HCEC 1CT (cell line): ENCODE measurements at regions not wholly inside any gene's neighbourhood (a gene's known extent, or its start where the extent isn't known, plus 50 kb on each side); places are given as distances from the start of the nearest gene placed in this dataset.
A peak's percentile ranks its signal among the peaks of the same experiment; 100 is the strongest.

Source experiments
- DNase-seq: peaks from one replicate; pipeline ENCODE4 v3.0.0-alpha.2; 2017

DNA sequence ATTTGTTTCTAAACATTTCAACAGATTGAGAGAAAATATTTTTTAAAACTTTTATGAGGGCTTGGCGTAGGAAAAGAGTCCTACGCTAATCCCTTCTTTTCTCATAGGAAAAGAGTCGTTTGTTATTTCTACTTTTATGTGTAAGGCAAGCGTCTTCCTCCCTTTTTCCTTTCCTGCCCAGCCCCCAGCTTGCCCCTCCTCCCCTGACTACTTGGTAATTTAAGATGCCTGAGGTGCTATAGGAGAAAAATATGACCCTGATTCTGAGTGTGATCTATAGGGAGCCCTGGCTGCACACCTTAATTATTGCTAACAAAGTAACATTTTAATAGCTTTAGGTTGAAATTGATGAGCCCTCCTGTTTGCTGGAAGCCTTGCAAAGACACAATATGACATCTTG, 373.6 kb downstream of the PBX1 start:
- no peak for DNase-seq

DNA sequence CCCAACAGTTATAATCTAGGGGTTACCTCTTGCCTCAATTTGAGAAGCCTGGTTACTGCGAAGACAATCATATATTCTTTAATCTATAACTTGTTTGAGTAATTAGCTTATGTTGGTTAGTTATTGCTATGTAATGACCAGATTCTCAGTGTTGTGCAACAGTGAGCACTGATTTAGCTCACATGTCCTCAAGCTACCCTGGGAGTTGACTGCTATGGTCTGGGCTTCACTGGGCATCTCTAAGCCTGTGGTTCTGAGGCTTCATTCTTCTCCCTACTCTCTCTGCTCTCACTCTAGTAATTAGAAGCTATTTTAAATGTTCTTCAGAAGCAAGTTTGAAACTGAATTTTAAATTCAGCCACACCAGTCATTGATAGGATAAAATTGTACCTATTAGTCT, 371.8 kb downstream of the PBX1 start:
- no peak for DNase-seq

- DNase-seq: no peak
Observed at GRCh38 chr1:164930241-164930640, 371.3 kb downstream of the PBX1 start.

- no peak for DNase-seq
Observed at GRCh38 chr1:164928232-164928812, 369.3 kb downstream of the PBX1 start.

DNA sequence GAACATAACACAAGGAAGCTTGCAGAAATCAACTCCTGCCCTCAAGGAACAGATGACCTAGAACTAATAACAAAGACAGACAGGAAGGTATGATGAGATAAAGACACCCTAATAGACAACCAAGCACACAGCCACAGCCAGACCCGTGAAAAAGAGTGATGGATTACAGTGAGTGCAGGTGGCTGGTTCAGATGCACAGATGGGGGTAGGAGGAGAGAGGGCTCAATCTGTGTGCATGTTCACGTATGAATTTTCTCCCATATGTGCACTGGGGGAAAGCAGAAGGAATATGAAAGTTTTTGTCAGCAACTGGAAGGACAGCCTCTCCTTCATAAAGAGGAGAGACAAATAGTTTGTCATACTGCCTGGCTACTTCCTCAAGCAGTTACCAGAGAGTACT, 367.1 kb downstream of the PBX1 start:
- no peak for DNase-seq

- no peak for DNase-seq
Observed at GRCh38 chr1:164922585-164922984, 363.6 kb downstream of the PBX1 start.

DNA sequence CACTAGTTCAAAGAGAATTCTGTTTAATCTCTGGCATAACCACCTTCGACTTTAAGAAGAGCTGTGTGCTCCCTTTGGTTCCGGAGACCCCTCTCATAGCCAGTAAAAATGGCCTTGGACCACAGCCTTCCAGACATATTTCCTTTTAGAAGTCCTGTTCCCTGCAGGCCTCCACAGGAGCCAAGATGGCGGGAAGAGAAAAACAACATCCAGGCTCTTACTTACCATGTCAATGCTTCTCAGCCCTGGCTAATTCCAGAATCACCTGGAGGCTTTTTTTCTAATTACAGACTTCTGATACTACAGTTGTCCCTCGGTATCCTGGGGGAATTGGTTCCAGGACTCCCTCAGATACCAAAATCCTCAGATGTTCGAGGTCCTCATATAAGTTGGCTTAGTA, 362.5 kb downstream of the PBX1 start:
- no peak for DNase-seq

- no peak for DNase-seq
Observed at GRCh38 chr1:164918140-164918539, 359.2 kb downstream of the PBX1 start.

DNA sequence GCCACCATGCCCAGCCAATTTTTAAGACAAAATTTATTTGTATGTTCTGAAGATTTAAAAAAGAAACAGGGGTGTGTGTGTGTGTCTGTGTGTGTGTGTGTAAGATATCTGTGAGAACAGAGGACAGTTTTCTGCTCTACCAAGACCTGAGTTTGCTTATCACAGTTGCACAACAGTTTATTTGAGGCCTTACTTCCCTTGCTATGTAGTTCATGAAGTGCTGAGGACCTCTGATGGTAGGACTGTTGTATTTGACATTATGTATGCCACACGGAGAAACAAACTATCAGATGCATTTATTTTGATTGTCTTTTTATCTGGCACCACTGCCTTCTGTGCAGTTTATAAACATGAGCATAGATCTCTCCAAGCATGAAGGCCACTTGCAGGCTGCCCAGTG, 355.2 kb downstream of the PBX1 start:
- peak; percentile 7 for DNase-seq

- DNase-seq: no peak
Observed at GRCh38 chr1:164912290-164912689, 353.3 kb downstream of the PBX1 start.

DNA sequence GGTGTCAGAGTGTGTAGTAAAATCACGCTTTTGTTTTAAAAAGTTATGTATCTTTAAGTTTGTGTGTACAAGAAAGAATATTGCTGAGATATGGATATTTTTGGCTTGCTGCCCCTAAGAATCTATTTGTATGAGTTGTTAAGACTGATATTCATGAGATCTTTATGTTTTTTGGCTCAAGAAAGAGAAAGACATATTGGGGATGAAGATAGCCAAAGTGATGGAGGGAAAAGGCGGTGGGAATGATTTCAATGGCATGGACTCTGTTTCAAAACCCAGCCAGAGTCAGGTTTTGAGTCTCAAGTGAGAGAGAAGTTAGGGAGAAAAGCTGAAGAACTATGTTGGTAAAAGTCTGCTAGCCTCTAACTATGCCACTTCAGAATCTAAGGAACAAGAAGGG, 351.7 kb downstream of the PBX1 start:
- no peak for DNase-seq

DNA sequence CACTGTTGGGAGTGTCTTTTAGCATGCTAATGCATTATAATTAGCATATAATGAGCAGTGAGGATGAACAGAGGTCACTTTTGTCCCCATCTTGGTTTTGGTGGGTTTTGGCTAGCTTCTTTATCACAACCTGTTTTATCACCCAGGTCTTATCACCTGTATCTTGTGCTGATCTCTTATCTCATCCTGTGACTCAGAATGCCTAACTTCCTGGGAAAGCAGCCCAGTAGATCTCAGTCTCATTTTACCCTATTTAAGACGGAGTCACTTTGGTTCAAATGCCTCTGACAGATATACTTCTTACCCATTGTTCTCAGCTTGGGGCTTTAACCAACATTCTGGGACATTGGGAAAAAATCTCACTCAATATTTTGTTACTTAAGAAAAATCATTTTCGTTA, 348.7 kb downstream of the PBX1 start:
- DNase-seq: no peak

DNA sequence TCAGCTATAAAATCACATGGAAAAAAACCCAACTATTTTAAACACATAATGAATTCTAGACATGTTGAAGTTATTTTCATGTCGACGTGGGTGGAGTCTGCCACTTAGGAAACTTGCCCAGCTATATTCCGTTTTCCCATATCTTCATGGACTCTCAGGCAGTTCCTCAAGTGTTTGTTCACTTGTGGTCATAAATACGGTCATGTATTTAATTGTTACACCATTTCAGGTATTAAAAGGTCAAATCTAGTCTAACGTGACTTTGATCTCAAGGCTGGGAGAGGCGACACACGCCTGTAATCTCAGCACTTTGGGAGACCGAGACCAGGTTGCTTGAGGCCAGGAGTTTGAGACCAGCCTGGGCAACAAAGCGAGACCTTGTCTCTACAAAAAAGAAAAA, 346.9 kb downstream of the PBX1 start:
- DNase-seq: no peak

DNA sequence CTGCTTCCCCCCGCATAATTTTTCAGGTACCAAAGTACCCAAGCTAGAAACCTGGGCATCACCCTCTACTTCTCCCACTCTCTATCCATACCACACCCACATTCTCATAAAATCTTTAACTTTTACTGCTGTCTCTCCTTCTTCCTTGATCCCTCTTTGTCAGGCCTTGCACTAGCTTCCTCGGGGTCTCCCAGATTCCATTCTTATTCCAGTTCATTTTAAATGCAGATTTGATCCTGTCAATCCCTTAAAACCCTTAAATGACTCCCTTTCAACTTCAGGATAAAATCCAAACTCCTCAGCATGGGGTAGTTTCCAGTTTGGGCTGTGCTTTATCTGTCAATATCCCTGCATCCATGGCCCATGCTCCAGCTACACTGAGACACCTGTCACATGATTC, 343.5 kb downstream of the PBX1 start:
- DNase-seq: no peak
